Endothelial cell of umbilical vein (primary cell): ENCODE measurements at regions not wholly inside any gene's neighbourhood (a gene's known extent, or its start where the extent isn't known, plus 50 kb on each side); places are given as distances from the start of the nearest gene placed in this dataset.

Experiments
- EZH2 ChIP-seq: IDR thresholded peaks from 2 replicates; pipeline ENCODE4 v1.6.1; 2012; ENCODE audit warnings: borderline replicate concordance, low read depth, mild to moderate bottlenecking, moderate library complexity, low read length, inconsistent platforms; ENCODE audit not compliant: severe bottlenecking
- MYC ChIP-seq: IDR thresholded peaks from one replicate; pipeline ENCODE4 v1.6.1; 2011; ENCODE audit warnings: mild to moderate bottlenecking, low read depth, low read length
- POLR2AphosphoS5 ChIP-seq: IDR thresholded peaks from 2 replicates; pipeline ENCODE4 v1.6.1; 2012; ENCODE audit warnings: low read depth, mild to moderate bottlenecking, control low read depth, low read length, moderate library complexity; ENCODE audit not compliant: insufficient read depth
- TF ChIP-seq, protein P1 (sequence below), 2 donors: IDR thresholded peaks; 1 replicate in 1 of 2; 2 replicates in 1 of 2; pipeline ENCODE4 v1.5.1; 2011; ENCODE audit warnings: low read length in 2 of 2, mild to moderate bottlenecking in 2 of 2, moderate library complexity in 2 of 2, control low read depth in 1 of 2, inconsistent platforms in 1 of 2, low read depth in 1 of 2; ENCODE audit not compliant: insufficient read depth in 1 of 2; ENCODE audit errors: extremely low read depth in 1 of 2
- TF ChIP-seq, protein P2 (sequence below): IDR thresholded peaks from 2 replicates; pipeline ENCODE4 v1.6.1; 2011; ENCODE audit not compliant: insufficient read depth, insufficient read length

DNA sequence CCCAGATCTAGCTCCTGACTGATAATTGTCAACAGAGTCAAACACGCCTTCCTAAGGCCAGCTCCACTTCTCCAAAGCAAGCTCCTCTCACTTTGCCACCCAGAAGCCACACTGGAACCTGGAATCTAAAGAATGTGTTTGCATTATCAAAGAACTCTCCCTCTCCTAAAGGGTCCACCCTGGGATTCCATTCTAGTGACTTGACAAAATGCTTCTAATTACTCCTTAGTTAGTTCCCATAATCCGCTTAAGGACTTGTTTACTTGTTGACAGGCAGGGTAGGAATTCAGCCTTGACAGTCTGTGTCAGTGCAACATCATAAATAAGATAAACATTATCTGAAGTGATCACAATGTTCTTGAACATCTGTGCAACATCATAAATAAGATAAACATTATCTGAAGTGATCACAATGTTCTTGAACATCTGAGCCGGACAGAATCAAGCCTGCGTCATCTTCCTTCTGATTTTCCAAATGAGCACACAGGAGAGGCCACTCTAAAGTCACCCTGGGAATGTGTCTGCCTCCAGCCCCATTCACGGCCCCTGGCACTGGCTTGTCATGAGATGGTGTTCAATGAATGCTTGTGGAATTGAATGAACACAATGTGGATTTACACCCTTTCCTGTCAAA is 512.1 kb downstream of the IRS2 start:
- TF ChIP-seq MYC: no peak
- TF ChIP-seq EZH2: no peak
- TF ChIP-seq, protein P1, sequence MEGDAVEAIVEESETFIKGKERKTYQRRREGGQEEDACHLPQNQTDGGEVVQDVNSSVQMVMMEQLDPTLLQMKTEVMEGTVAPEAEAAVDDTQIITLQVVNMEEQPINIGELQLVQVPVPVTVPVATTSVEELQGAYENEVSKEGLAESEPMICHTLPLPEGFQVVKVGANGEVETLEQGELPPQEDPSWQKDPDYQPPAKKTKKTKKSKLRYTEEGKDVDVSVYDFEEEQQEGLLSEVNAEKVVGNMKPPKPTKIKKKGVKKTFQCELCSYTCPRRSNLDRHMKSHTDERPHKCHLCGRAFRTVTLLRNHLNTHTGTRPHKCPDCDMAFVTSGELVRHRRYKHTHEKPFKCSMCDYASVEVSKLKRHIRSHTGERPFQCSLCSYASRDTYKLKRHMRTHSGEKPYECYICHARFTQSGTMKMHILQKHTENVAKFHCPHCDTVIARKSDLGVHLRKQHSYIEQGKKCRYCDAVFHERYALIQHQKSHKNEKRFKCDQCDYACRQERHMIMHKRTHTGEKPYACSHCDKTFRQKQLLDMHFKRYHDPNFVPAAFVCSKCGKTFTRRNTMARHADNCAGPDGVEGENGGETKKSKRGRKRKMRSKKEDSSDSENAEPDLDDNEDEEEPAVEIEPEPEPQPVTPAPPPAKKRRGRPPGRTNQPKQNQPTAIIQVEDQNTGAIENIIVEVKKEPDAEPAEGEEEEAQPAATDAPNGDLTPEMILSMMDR (IDR thresholded peaks at IDR 0.05; ENCODE audit: extremely low read depth in 1 of 2, insufficient read depth in 1 of 2, low read depth in 1 of 2, low read length in 2 of 2): no peak
- TF ChIP-seq, protein P2, sequence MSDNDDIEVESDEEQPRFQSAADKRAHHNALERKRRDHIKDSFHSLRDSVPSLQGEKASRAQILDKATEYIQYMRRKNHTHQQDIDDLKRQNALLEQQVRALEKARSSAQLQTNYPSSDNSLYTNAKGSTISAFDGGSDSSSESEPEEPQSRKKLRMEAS: no peak
- peak; percentile 26 for TF ChIP-seq POLR2AphosphoS5
